B cell (primary cell): ENCODE measurements at regions not wholly inside any gene's neighbourhood (a gene's known extent, or its start where the extent isn't known, plus 50 kb on each side); places are given as distances from the start of the nearest gene placed in this dataset.

Source experiments
- EZH2 ChIP-seq: IDR thresholded peaks from 2 replicates; pipeline ENCODE4 v1.6.1; 2012; ENCODE audit warnings: borderline replicate concordance, low read depth, mild to moderate bottlenecking, moderate library complexity, low read length; ENCODE audit not compliant: insufficient read depth, poor library complexity, severe bottlenecking
- TF ChIP-seq, protein P1 (sequence below): fragments of 200-600 bp; IDR thresholded peaks from one replicate; pipeline ENCODE4 v1.8.0; 2022; ENCODE audit warnings: antibody characterized with exemption, mild to moderate bottlenecking

DNA sequence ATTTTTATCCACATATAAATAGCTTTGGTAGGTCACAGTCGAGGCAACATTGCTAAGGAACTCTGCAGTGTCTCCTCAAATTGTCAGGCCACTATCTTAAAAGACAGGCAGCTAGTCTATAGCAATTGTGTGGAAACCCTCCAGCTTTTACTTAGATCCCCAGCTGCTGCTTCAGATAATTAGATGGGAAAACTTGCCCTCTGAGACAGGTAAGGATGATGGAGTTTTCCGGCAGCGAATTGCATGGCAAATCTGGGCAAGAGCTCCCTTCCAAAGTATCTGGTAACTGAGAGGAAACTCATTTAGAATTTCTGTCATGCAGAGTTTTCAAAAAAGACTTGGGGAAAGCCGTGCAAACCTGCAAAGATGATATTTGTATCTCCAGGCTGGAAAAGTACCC is 886.2 kb downstream of the UQCRFS1 start:
- TF ChIP-seq, protein P1, sequence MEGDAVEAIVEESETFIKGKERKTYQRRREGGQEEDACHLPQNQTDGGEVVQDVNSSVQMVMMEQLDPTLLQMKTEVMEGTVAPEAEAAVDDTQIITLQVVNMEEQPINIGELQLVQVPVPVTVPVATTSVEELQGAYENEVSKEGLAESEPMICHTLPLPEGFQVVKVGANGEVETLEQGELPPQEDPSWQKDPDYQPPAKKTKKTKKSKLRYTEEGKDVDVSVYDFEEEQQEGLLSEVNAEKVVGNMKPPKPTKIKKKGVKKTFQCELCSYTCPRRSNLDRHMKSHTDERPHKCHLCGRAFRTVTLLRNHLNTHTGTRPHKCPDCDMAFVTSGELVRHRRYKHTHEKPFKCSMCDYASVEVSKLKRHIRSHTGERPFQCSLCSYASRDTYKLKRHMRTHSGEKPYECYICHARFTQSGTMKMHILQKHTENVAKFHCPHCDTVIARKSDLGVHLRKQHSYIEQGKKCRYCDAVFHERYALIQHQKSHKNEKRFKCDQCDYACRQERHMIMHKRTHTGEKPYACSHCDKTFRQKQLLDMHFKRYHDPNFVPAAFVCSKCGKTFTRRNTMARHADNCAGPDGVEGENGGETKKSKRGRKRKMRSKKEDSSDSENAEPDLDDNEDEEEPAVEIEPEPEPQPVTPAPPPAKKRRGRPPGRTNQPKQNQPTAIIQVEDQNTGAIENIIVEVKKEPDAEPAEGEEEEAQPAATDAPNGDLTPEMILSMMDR, result no peak
- no peak for TF ChIP-seq EZH2
